LoVo (cell line): ENCODE measurements at regions not wholly inside any gene's neighbourhood (a gene's known extent, or its start where the extent isn't known, plus 50 kb on each side); places are given as distances from the start of the nearest gene placed in this dataset.
"Not testable (repeated sequence)": the region's sequence is repeated elsewhere in the genome, so short reads cannot be mapped to it uniquely, and the experiment has no call there.

Experiments
- DNase-seq: peaks from one replicate; pipeline ENCODE4 v3.0.0-alpha.2; 2016; ENCODE audit warnings: low spot score

DNA sequence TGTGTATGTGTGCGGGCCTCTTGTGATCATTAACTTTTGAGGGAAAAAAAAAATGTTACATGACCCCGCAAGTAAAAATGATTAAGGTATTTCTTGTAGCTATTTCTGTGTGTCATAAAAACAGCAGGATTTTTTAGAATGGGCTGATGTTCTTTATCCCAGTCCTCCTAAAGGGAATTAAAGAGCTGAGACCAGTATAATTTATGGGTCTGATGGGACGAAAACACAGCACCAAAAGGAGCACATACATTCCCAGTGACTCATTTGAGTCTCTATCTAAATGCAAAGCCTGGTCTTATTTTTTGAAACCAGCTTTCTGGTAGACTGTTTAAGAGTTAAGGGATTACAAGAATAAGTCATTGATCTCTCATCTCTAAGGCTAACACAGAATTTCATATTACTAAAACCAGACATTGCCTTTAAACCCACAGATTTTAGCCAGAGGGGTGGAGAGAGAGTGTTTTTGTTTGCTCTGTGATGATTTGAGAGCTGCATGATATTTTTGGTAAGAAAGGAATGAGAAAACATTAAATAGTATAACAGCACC, 342.3 kb upstream of the EPHA4 start:
- DNase-seq = no peak

DNA sequence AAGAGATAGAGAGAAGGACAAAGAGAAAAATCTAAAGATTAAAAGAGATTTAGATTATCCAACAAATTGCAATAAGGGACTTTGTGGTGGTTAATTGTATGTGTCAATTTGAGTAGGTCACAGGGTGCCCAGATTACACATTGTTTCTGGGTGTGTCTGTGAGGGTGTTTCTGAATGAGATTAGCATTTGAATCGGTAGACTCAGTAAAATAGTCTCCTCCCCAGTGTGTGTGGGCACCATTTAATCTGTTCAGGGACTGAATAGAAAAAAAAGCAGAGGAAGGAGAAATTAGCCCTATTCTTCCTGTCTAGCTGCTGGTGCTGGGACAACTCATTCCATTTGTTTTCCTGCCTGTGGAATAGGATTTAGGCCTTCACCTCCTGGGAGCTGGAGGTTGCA, 339.8 kb upstream of the EPHA4 start:
- no peak for DNase-seq

DNA sequence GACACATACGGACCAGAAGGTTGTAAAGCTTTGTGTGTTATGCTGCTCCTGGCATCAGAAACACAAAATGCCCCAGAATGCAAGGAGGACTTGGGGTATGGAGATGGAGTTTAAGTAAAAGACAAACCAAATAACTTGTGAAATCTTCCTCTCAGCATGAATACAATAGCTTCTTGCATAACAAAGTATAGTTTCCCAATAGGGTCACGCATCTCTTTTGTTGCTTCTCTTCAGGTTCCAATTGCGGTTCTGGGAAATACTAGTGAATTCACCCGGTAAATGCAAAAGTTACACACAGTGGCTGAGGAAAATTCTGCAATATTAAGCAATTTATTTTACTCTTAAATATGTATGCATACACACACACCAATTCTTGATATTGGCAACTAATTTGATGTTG, 339.2 kb upstream of the EPHA4 start:
- no peak for DNase-seq

DNA sequence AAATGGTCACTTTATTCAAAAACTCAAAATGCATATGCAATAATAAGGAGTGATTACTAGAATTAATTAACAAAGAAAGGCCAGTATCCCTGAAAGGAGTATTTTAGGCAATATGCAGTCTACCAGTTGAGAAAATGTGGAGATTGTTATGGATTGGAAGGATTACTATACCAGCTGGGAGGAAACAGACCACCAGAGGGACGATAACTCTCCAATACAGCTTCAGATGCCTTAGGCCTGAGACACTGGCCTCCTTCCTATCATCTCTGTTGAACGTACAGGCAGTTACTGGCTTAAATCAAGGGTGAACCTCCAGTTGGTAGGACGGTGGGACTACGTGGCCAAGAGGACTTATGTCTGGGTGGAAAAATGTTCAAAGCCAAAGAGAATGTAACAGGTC, 336.4 kb upstream of the EPHA4 start:
- DNase-seq = no peak

DNA sequence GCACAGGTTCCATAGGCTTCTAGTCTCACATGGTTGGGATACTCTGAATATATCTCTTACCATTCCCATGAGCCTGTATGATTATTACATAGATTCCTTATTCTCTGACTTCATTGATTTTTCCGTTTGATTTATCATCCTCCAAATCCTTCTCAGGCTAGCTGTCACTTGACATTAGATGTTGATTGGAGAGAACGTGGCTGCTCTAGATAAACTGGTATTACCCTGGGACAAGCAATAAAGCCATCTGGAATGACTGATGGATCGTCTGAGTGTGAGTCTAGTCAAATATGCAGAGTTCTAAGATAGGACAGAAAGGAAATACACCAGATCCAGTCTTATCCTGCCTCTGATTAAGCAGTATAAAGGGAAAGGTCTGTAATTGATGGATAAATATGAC, 325.6 kb upstream of the EPHA4 start:
- DNase-seq = no peak

DNA sequence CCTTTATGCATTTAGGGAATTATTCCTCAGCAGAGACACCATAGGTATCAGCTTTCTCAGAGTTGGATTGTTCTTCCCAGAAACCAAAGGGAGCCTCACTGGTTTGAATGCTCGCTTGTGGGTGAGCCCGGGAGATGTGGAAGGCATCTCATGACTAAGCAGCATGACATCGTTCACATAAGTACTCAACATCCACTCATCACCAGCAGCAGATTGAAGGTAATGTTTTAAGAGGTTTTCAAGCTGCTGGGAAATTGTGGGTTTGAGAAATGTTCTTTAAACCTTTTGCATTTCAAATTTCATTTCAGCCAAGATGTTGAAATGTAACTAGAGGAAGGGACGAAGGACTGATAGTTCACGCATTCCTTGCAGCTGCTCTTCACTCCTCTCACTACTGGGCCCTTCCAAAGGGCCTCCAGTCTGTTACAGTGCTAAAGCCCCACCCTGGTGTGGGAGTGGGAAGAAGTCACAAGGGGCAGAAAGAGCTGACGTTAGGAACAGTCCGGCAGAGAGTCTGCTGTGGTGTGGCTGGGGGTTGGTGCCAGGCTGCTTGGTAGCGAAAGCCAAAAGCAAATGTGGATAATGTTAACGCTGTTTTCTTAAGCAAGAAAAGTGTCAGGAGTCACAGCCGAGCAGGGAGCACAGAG, 324.5 kb upstream of the EPHA4 start:
- no peak for DNase-seq

DNA sequence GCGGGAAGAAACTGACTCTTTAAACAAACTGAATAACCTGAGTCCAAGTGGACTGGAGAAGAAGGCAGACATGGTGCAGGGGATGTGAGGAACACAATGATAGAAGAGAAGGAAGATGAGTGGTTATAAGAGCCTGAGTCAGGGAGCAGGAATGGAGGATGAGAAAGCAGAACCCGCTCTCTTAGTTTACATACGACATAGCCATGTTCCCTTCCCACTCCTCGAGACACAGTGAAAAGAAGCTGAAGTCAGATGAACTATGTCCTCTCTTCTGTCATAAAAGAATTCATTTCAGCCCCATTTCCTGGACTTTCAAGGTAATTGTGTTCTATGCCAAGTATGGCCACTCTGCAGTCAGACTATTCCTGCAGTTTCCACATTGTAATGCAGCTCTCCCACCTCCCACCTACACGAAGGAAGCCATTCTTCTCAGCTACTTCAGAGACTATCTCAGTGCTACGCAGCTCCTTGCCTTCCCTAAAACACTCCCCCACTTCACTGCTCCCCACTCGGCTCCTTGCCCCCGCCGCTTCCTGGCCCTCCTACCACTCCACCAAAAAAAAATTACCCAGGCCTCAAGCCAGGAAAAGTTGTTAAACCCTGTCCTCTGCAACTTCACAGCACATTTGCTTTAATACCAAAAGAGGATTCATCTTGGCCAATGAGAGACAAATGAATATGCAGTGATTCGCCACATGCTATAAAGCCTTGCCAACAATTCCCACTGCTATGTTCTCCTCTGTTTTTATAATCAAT, 323.4 kb upstream of the EPHA4 start:
- no peak for DNase-seq

DNA sequence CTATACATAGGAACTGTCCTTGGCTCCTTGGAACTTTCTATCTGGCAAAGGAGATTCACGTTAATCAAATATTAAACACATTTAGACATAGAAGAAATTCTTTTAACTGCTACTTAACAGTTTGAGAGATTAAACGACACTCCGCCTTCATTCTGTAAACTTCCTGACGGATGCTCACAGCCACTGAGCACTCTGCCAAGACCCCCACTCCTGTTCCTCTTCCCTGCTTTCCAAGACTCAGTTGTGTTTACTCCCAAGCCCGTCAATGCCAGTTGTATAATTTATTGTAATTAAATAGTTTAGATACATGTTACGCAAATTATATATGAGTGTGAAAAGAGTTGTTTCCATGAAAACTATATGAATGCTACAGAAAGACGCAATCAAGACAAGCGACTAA, 321.4 kb upstream of the EPHA4 start:
- no peak for DNase-seq

DNA sequence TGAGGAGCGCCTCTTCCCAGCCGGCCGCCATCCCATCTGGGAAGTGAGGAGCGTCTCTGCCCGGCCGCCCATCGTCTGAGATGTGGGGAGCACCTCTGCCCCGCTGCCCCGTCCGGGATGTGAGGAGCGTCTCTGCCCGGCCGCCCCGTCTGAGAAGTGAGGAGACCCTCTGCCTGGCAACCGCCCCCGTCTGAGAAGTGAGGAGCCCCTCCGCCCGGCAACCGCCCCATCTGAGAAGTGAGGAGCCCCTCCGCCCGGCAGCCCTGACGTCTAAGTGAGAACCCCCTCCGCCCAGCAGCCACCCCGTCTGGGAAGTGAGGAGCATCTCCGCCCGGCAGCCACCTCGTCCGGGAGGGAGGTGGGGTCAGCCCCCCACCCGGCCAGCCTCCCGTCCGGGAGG, 319.9 kb upstream of the EPHA4 start:
- not testable (repeated sequence) for DNase-seq

DNA sequence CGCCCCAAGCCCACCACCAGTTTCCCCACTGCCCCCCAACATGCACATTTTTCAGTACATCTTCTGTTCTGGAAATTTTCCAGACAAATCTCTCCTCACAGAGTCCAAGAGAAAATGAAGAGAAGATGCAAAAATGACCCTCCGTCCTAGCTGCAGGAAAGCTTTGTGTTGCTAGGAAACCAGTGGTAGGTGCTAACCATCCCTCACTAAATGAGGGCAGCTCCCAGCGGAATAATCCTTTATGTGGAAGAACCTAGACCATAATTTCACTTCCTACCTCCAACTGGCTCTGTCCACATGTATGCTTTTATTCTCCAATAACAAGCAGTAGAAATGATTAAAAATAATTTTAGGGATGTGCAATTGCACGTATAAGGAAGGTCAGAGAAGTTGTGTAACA, 311.9 kb upstream of the EPHA4 start:
- no peak for DNase-seq

DNA sequence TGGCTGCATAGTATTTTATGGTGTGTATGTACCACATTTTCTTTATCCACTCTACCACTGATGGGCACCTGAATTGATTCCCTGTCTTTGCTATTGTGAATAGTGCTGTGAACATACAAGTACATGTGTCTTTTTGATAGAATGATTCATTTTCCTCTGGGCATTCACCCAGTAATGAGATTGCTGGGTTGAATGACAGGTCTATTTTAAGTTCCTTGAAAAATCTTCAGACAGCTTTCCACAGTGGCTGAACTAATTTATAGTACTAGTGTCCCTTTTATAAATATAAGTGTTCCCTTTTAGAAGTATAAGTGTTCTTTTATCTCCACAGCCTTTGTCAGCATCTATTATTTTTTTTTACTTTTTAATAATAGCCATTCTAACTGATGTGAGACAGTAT, 303.9 kb upstream of the EPHA4 start:
- no peak for DNase-seq

DNA sequence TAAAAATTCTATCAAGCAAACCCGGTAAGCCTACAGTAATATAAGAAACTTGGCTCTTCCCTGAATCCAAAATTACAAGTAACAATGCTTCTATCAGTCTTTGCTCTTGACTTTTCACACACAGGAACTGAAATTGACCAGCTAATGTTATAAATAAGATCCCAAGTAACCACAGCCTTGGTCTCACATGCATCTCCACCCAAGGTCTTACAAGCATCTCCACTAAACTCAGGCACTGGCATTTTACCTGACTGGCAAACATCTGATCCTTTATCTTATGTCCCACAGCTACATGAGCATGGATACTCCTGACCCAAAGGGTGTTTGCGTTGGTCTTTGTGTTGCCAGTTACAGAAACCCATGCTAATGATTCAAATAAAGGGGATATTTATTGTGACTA, 302.3 kb upstream of the EPHA4 start:
- DNase-seq = no peak

DNA sequence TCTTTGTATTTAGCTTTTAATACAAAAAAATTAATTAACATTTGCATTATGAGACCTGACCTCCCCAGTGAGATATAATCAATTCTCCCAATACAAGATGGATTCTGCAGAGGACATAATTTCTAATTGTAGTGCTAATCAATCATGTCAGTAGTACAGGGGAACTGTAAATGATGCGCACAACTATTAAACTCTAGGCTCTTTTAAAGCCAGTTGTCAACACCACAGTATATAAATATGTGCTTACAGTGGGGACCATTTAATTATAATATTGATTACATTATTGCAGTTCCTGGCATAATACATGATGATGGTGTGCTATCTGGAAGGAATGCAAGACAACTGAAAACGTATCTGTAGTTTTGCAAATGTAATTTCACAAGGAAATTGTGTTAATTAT, 285.6 kb upstream of the EPHA4 start:
- DNase-seq = no peak

DNA sequence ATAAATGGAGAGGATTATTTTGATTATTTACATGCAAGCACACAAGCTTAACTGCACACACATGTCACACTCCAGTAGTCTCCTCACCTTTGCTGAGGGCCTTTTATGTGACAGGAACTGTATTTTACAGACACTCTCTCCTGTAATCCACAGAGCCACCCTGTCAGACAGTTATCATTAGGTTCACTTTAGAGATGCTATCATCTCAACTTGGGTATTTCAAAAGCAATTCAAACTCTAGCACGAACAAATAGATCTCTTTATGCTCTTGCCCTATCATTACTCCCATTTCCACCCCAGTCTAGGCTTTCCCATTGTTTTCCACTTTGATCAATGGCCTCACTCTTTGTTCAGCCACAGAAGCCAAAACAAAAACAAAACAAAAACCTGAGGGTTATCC, 281.2 kb upstream of the EPHA4 start:
- DNase-seq = no peak

DNA sequence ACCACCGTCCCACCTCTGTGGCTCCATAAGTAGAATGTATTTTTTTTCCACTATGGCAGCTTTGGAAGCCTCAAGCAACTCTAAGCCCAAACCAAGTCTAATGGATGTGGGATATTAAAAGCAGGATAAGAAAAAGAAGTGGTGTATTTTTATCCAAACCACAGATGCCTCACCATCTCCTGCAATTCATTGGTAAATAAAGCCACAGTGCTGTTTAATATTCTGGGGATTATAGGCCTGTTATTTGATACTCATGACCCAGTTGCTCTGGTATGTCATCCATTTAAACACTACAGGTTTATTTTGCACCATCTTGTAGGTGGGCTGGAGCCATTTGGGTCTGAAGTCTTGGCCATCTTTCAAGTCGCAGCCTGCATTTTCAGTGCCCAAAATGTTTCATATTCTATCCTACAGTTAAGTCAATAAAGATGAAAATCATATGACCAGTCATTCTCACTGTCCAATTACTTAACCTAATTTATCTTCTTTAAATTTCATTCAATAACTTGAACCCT, 279.5 kb upstream of the EPHA4 start:
- DNase-seq = no peak

DNA sequence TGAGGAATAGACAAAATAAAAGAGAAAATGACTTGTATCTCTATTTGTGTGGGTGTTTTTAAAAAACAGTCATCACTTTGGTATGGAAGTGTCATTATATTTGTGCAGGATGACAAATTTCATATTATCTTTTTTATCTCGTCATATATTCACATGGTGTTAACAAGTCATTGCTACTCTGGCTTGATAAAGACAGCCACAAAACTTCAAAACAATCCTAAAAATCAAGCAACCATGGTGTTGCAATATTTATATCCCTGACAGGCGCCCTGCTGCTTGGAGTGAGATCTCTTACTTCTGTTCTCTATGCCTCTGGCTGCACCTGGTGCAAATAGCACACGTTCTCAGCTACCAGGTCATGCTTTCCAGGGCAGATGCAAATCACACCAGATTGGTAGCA, 278.0 kb upstream of the EPHA4 start:
- no peak for DNase-seq

DNA sequence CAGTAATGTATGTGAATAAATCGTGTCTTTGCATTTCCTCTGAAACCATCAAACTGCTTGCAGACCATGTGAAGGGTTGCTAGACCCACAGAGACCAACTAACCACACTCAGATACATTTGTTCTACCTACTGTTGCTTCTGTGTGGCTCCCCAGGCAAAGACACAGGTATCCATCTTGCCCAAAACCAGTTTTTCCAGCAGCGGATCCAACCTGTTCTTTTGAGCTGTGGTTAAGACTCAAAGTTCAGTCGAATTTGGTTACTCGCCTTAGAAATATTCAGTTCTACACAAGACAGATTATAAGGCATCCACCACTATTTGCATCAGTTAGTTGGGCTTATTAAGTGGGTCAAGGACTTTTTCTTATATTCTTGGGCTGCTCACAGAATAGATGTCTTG, 276.2 kb upstream of the EPHA4 start:
- DNase-seq = no peak

DNA sequence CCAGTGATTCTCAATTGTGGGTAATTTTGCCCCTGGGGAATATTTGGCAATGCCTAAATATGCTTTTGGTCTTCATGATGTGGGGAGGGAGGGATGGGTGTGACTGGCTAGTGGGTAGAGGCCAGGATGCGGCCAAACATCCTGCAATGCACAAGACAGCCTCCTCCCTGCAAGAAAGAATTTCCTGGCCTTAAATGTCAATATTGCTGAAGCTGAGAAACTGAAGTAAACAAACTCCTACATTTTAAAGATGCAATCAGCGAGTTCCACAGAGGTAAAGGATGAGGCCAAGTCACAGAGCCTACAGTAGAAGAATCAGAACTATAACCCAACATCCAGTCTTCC, 272.9 kb upstream of the EPHA4 start:
- no peak for DNase-seq

DNA sequence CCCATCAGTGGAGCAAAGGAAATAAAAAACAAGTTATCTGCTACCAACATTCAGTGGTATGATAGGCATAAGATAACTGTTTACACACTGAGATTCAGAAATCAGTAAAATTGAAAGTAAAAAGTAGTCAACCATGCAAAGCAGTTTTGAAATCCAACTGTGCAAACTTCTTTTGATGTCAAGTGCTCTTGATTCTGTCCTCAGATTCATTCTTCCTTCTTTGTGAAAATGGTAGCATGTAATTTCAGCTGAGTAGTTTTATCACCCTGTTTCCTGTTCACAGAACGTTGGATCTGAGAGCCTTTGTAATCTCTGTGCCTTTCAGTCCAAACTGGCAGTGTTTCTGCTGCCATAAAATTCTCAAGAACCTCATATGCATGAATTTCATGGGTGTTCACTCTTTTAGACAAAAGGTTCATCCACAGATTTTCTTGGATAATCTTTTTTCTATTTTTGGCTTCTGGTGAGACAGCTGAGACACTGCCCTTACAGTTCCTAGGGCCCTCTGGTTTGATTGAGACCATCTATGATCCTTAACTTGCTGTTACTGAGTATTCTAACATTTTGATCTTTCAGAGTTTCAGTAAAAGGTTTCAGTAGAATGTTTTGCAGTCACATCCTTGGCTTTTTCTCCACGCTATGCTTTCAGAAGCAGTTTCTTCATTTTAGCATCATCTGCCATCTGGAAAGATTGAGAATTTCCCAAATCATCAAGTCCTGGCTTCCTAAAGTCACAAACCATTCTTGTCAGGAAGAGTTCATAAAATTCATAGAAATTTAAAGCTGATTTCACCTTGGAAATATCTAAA, 272.3 kb upstream of the EPHA4 start:
- no peak for DNase-seq

DNA sequence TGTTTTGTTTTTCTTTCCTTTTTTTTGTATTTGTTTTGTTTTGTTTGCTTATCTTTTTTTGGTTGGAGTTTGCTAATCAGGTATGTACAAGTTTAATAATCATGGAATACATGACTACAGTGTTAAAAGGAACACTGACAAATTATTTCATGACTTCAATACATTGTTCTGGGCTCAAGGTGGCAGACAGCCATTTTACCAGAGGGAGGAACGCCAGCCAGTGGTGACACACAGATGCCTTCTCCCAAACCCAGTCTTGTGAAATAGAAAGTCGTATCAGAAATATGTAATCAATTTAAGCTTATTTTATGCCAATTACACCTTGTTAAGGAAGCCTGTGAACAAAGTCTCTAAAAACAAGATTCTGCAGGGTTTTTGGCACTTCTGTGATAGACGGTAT, 264.0 kb upstream of the EPHA4 start:
- DNase-seq = no peak

DNA sequence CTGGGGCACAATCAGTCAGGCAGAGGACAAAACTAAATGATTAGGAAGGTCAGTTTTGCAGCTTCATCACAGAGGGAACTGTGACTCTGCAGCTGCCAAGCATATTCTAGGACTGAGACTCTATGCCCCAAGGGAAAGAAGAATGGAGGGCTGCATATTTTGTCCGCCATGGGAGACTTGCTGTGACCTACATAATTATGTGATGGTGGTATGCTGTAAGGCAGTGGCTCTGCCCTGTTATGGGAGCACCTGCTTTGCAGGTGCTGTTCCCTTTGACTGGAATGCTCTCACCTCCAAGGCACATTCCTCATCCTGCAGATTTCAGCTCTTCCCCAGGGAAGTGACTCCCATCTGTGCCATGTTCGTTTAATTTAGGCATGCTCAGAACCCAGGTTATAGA, 261.9 kb upstream of the EPHA4 start:
- no peak for DNase-seq

DNA sequence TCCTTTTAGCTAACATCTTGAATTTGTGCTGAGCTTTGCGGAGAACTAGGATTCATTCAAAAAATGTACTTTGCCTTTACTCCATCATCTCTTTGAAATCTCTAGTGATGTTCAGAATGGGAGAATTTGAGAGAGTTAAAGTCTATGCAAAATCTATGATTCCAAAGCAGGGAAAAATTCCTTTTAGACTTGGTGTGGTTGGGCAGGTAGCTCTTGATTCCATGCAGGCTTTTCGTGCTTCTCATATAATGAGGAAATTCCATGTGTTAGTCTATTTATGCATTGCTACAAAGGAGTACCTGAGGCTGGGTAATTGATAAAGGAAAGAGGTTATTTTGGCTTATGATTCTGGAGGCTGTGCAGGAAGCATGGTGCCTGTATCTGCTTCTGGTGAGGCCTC, 258.9 kb upstream of the EPHA4 start:
- no peak for DNase-seq

DNA sequence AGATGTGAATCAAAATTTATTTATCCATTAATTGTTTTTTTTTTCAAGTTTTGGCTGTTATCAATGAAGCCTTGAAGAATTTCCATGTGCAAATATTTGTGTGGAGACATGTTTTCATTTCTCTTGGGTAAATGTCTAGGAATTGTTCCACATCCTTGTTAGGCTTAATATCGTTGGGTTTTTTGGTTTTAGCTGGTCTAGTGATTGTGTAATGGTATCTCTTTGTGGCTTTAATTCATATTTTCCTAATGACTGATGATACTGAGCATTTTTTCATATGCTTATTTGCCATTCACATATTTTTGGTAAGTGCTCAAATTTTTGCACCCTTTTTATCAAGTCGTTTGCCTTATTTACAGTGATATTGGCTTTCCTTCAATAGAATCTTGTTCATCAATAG, 250.3 kb upstream of the EPHA4 start:
- no peak for DNase-seq
